ENCODE measurements at regions not wholly inside any gene's neighbourhood (a gene's known extent, or its start where the extent isn't known, plus 50 kb on each side); places are given as distances from the start of the nearest gene placed in this dataset.
"Not testable (repeated sequence)": the region's sequence is repeated elsewhere in the genome, so short reads cannot be mapped to it uniquely, and the experiment has no call there.

DNA sequence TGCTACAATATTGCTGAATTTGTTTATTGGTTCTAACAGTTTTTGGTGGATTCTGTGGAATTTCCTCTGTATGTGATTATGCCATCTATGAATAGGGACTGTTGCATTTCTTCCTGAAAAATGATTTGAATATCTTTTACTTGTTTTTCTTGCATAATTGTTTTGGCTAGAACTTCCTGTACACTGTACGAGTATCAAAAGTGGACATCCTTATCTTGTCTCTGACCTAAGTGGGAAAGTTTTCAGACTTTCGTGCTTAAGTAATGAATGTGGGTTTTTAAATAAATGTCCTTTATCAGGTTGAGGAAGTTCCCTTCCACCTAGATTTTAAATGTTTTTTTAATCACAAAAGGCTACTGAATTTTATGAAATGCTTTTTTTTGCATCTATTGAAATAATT is 203.8 kb upstream of the ATP10A start:
- no peak for TF ChIP-seq CTCF (IDR thresholded peaks at IDR 0.05; ENCODE audit: low read depth, low read length)
- no peak for DNase-seq (ENCODE audit: low read depth, low spot score)
- no peaks in the 10 kb centered on the region for H3K9me3 ChIP-seq (ENCODE audit: control insufficient read depth, insufficient read depth, low read length)
- no peak overlapping the region for H3K27ac ChIP-seq (ENCODE audit: low read depth, low read length)
- POLR2A ChIA-PET = no interaction called here
- H3K4me3 ChIP-seq (ENCODE audit: low read depth, low read length) = no peak overlapping the region
- CTCF ChIA-PET = interaction anchor here (1.3 kb wide), 1 partner anchor 558 kb away, joined by 3 read pairs; no protein-coding TSS in a partner anchor
- peaks cover 5% of the 10 kb centered on the region for H3K27me3 ChIP-seq (ENCODE audit: control insufficient read depth, insufficient read depth, low read length)

DNA sequence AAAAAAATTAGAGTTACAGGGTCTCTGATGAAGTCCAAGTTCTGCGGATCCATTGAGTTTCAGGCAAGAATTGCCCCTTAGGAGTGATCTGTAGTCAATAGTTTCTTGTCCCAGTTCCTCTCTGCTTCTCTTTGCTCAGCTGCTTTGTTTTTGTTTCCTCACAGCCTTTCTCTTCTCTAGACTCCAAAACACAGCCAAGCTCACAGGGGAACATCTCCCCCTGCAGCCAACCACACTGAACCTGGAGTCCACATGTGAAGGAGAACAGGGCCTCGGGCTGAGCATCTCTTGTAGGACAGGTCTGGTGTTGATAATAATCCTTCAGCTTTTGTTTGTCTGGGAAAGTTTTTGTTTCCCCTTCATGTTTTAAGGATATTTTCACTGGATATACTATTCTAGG is 202.6 kb upstream of the ATP10A start:
- ChIA-PET POLR2A (no interaction called here), CTCF (interaction anchor here (1.3 kb wide), 1 partner anchor 557 kb away, joined by 3 read pairs; no protein-coding TSS in a partner anchor)
- no peak for DNase-seq (ENCODE audit: low read depth, low spot score)
- peaks cover 5% of the 10 kb centered on the region for H3K27me3 ChIP-seq (ENCODE audit: control insufficient read depth, insufficient read depth, low read length)
- no peak for TF ChIP-seq CTCF (IDR thresholded peaks at IDR 0.05; ENCODE audit: low read depth, low read length)
- H3K27ac ChIP-seq (ENCODE audit: low read depth, low read length) = no peak overlapping the region
- H3K9me3 ChIP-seq (ENCODE audit: control insufficient read depth, insufficient read depth, low read length) = no peaks in the 10 kb centered on the region
- H3K4me3 ChIP-seq (ENCODE audit: low read depth, low read length) = no peak overlapping the region

DNA sequence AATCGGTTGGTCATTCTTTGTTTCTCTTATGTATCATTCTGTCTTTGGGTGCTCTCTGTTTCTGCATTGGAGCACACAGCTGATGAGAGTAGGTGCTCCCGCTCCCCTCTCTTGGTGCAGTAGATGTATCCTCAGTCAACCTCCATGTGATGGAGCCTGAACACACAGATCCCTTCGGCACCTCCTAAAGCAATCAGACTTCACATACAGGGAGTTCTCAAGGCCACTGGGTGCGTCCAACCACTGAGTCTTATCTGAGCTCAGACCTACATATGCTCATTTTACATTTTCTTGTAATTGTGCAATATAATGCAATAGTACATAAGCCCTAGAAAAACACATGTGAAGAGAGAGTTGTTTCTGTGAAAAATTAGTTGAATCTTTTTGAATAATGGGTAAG is 198.1 kb upstream of the ATP10A start:
- no peak for DNase-seq (ENCODE audit: low read depth, low spot score)
- H3K27me3 ChIP-seq (ENCODE audit: control insufficient read depth, insufficient read depth, low read length) = no peaks in the 10 kb centered on the region
- no peak overlapping the region for H3K4me3 ChIP-seq (ENCODE audit: low read depth, low read length)
- ChIA-PET POLR2A (no interaction called here), CTCF (no interaction called here)
- no peak for TF ChIP-seq CTCF (IDR thresholded peaks at IDR 0.05; ENCODE audit: low read depth, low read length)
- peaks cover 6% of the 10 kb centered on the region; the same call in 1 of the 2 replicates for H3K9me3 ChIP-seq (ENCODE audit: control insufficient read depth, insufficient read depth, low read length)
- no peak overlapping the region for H3K27ac ChIP-seq (ENCODE audit: low read depth, low read length)

- H3K4me3 ChIP-seq (ENCODE audit: low read depth, low read length); H3K27ac ChIP-seq (ENCODE audit: low read depth, low read length); POLR2A ChIA-PET; H3K27me3 ChIP-seq (ENCODE audit: control insufficient read depth, insufficient read depth, low read length); CTCF ChIA-PET; H3K9me3 ChIP-seq (ENCODE audit: control insufficient read depth, insufficient read depth, low read length); DNase-seq (ENCODE audit: low read depth, low spot score): not testable (repeated sequence)
Observed at GRCh38 chr15:26056766-26057165, 193.6 kb upstream of the ATP10A start.

DNA sequence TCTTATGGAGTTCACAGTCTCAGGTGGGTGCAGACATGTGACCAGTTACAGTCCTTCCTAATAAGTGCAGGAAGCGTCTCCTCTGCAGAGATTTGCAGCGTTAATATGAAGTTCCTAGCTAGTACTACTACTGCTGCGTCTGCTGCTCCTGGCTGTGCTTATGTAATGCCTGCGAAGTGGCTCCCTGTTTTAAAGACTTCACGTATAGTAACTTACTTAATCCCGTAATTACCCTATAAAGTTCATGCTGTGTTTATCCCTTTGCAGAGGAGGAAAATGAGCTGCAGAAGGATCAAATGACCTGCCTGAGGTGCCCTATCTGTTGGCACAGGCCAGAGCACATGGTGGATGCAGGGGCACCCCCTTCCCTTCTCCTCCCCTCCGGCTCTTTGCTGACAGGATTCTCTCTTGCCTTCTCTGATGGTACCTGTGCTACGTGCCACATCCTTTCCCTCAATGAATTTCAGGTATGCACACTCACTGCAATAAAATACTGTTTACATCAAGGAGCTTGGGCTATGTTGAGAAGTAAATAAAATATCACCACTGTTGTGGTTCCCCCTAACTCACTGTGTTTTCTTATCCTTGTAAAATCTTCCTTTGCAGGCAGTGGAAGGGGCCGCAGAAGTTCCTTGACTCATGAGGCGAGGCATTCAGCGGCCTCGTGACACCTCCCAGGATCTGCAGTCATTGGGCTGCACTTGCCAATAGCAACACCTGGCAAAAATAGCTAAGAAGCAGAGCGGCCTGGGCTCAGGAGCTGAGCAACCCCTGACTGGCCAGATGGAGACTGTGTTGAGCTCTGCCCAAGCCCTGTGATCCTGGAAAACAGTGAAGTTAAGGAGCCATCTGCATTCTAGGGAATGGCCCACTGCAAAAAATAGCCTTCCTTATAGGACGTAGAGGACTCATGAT is 188.9 kb upstream of the ATP10A start:
- no peak overlapping the region for H3K4me3 ChIP-seq (ENCODE audit: low read depth, low read length)
- H3K9me3 ChIP-seq (ENCODE audit: control insufficient read depth, insufficient read depth, low read length) = peaks cover 5% of the 10 kb centered on the region; the same call in 1 of the 2 replicates
- POLR2A ChIA-PET = no interaction called here
- no peak for DNase-seq (ENCODE audit: low read depth, low spot score)
- H3K27me3 ChIP-seq (ENCODE audit: control insufficient read depth, insufficient read depth, low read length) = no peaks in the 10 kb centered on the region
- no peak for TF ChIP-seq CTCF (IDR thresholded peaks at IDR 0.05; ENCODE audit: low read depth, low read length)
- CTCF ChIA-PET = no interaction called here
- H3K27ac ChIP-seq (ENCODE audit: low read depth, low read length) = no peak overlapping the region
